ENCODE measurements at regions not wholly inside any gene's neighbourhood (a gene's known extent, or its start where the extent isn't known, plus 50 kb on each side); places are given as distances from the start of the nearest gene placed in this dataset.
"Not testable (repeated sequence)": the region's sequence is repeated elsewhere in the genome, so short reads cannot be mapped to it uniquely, and the experiment has no call there.

DNA sequence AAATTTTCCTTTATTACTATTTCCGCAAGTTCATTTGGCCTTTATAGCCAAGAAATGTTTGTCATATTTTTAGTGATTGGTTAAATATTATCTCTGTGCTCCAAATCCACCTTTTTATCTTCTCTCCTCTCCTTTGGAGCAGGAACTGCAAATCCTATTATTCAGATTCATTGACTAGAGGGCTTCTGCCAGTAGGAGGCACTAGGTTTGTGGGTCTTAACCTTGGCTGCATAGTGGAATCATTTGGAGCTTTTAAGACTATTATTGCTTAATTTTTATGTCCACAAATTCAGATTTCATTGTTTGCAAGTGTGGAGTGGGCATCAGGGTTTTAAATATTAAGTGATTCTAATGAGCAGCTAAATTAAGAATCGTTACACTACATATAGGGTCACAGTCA is 75.3 kb upstream of the SYT10 start:
- H3K4me1 ChIP-seq, result no peaks in the 10 kb centered on the region
- POLR2A ChIA-PET, result no interaction called here
- FAIRE-seq (no peak), DNase-seq (ENCODE audit: low read depth in 1 of 2, low spot score in 1 of 2) (no peak), ATAC-seq (no peak)
- H3K9me3 ChIP-seq, result no peaks in the 10 kb centered on the region
- no peak overlapping the region for H3K4me3 ChIP-seq
- H3K4me2 ChIP-seq, result no peak overlapping the region
- WGBS (ENCODE audit: missing lambda C conversion rate), result 51% methylated on average over 2 of the region's 2 CpGs
- TF ChIP-seq RAD21 (conservative IDR thresholded peaks at IDR 0.05 in 1 of 2, IDR thresholded peaks at IDR 0.05 in 1 of 2) (no peak), JUN (IDR thresholded peaks at IDR 0.05) (no peak), HOXB5 (CRISPR knock-in tag; IDR thresholded peaks at IDR 0.05) (no peak)
- TF ChIP-seq, protein P1, sequence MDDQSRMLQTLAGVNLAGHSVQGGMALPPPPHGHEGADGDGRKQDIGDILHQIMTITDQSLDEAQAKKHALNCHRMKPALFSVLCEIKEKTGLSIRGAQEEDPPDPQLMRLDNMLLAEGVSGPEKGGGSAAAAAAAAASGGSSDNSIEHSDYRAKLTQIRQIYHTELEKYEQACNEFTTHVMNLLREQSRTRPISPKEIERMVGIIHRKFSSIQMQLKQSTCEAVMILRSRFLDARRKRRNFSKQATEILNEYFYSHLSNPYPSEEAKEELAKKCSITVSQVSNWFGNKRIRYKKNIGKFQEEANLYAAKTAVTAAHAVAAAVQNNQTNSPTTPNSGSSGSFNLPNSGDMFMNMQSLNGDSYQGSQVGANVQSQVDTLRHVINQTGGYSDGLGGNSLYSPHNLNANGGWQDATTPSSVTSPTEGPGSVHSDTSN (IDR thresholded peaks at IDR 0.05), result no peak
- TF ChIP-seq, protein P2, sequence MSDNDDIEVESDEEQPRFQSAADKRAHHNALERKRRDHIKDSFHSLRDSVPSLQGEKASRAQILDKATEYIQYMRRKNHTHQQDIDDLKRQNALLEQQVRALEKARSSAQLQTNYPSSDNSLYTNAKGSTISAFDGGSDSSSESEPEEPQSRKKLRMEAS (IDR thresholded peaks at IDR 0.05), result no peak
- TF ChIP-seq, protein P3, sequence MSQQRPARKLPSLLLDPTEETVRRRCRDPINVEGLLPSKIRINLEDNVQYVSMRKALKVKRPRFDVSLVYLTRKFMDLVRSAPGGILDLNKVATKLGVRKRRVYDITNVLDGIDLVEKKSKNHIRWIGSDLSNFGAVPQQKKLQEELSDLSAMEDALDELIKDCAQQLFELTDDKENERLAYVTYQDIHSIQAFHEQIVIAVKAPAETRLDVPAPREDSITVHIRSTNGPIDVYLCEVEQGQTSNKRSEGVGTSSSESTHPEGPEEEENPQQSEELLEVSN (IDR thresholded peaks at IDR 0.05; ENCODE audit: borderline replicate concordance, low read depth), result no peak
- no peak overlapping the region for H3K27ac ChIP-seq
- CTCF ChIA-PET, result no interaction called here

DNA sequence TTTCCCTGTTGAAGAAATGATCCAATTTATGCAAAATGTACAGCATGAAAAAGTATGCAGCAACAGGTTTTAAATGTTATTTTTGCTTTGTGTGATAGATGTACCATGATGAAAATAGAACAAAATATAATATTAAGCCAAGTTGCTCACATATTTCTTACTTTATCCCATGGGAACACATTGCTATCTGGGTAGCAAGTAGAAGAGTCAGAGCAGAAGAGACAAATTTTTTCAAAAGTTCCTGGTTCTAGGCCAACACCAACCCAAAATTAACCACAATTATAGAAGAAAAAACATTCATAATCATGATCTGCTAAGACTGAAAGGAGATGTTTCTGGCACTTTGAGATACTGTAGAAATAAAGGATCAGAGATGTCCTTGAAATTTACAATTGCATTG is 79.9 kb upstream of the SYT10 start:
- TF ChIP-seq PHF8 (IDR thresholded peaks at IDR 0.05; ENCODE audit: borderline replicate concordance, low read depth) (no peak), CEBPB (IDR thresholded peaks at IDR 0.05) (no peak), ZC3H11A (IDR thresholded peaks at IDR 0.05) (no peak), MAZ (IDR thresholded peaks at IDR 0.05; ENCODE audit: borderline replicate concordance, low read depth, low read length) (no peak)
- Histone ChIP-seq H3K4me2 (no peak overlapping the region), H3K27ac (no peak overlapping the region), H3K9me3 (no peaks in the 10 kb centered on the region), H3K4me1 (no peaks in the 10 kb centered on the region), H3K4me3 (no peak overlapping the region)
- ChIA-PET CTCF (no interaction called here), POLR2A (no interaction called here)
- ATAC-seq (no peak), DNase-seq (ENCODE audit: low read depth in 1 of 2, low spot score in 1 of 2) (no peak), FAIRE-seq (no peak)

DNA sequence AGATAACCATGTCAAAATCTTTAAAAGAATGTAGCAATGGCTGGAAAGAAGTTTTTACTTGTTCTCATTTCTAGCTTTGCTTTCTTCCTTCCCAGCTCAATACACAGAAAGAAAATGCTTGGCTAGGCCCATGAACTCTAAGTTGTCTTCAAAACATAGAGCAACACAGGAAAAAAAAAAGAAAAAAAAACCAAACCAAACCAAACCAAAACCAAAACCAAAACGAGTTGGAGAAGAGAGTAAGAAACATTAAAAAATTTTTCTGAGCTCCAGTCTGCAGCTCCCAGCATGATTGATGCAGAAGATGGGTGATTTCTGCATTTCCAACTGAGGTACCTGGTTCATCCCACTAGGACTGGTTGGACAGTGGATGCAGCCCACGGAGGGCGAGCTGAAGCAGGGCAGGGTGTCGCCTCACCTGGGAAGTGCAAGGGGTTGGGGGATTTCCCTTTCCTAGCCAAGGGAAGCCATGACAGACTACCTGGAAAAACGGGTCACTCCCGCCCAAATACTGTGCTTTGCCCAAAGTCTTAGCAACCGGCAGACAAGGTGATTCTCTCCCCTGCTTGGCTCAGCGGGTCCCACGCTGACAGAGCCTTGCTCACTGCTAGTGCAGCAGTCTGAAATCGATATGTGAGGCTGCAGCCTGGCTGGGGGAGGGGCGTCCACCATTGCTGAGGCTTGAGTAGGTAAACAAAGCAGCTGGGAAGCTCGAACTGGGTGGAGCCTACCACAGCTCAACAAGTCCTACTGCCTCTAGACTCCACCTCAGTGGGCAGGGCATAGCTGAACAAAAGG is 81.1 kb upstream of the SYT10 start:
- ATAC-seq, H3K27ac ChIP-seq, POLR2A ChIA-PET, H3K4me1 ChIP-seq, H3K4me3 ChIP-seq, CTCF ChIA-PET, H3K9me3 ChIP-seq, FAIRE-seq: not testable (repeated sequence)
- DNase-seq (ENCODE audit: low read depth in 1 of 2, low spot score in 1 of 2), result peak in 1 of 2 experiments; percentile 4
- H3K4me2 ChIP-seq, result peak overlapping the region; percentile 17; the same call in 1 of the 3 replicates
- WGBS (ENCODE audit: missing lambda C conversion rate), result 3% methylated on average over 8 of the region's 12 CpGs

DNA sequence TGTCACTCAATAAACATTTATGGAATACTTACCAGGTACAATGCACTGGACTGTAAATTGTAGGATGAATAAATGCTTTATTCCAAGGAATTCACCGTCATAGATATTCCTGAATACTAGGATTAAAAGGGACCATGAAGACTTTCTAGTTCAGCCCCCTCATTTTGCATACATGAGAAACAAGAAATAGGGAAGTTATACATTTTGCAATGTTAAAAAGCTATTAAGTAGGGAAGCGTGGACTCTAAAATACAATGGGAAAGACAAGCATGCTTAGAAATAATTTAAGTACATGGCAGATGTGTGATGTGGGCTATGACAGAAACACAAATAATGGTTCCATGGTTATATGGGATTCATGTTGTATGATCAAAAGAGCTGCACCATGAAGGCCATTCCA is 89.4 kb upstream of the SYT10 start:
- Histone ChIP-seq H3K27ac (no peak overlapping the region), H3K4me3 (no peak overlapping the region), H3K4me1 (no peaks in the 10 kb centered on the region), H3K4me2 (no peak overlapping the region), H3K9me3 (no peaks in the 10 kb centered on the region; the same call in 2 of the 3 replicates)
- ChIA-PET CTCF (no interaction called here), POLR2A (no interaction called here)
- WGBS (ENCODE audit: missing lambda C conversion rate), result 3% methylated on average over 2 of the region's 2 CpGs
- ATAC-seq (no peak), DNase-seq (ENCODE audit: low read depth in 1 of 2, low spot score in 1 of 2) (no peak), FAIRE-seq (no peak)
- TF ChIP-seq MYC (IDR thresholded peaks at IDR 0.05; ENCODE audit: borderline replicate concordance, low read length) (no peak), EP300 (IDR thresholded peaks at IDR 0.05) (no peak), HEYL (CRISPR knock-in tag; IDR thresholded peaks at IDR 0.05) (no peak), POLR2AphosphoS2 (conservative IDR thresholded peaks at IDR 0.05; ENCODE audit: low read length) (no peak), CHD2 (IDR thresholded peaks at IDR 0.05; ENCODE audit: low read length, partially characterized antibody) (no peak), GATA3 (IDR thresholded peaks at IDR 0.05; ENCODE audit: borderline replicate concordance) (no peak), ZNF302 (CRISPR knock-in tag; IDR thresholded peaks at IDR 0.05) (no peak)
- TF ChIP-seq, protein P4, sequence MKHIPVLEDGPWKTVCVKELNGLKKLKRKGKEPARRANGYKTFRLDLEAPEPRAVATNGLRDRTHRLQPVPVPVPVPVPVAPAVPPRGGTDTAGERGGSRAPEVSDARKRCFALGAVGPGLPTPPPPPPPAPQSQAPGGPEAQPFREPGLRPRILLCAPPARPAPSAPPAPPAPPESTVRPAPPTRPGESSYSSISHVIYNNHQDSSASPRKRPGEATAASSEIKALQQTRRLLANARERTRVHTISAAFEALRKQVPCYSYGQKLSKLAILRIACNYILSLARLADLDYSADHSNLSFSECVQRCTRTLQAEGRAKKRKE (CRISPR knock-in tag; IDR thresholded peaks at IDR 0.05; ENCODE audit: low read depth), result no peak
- TF ChIP-seq, protein P5, sequence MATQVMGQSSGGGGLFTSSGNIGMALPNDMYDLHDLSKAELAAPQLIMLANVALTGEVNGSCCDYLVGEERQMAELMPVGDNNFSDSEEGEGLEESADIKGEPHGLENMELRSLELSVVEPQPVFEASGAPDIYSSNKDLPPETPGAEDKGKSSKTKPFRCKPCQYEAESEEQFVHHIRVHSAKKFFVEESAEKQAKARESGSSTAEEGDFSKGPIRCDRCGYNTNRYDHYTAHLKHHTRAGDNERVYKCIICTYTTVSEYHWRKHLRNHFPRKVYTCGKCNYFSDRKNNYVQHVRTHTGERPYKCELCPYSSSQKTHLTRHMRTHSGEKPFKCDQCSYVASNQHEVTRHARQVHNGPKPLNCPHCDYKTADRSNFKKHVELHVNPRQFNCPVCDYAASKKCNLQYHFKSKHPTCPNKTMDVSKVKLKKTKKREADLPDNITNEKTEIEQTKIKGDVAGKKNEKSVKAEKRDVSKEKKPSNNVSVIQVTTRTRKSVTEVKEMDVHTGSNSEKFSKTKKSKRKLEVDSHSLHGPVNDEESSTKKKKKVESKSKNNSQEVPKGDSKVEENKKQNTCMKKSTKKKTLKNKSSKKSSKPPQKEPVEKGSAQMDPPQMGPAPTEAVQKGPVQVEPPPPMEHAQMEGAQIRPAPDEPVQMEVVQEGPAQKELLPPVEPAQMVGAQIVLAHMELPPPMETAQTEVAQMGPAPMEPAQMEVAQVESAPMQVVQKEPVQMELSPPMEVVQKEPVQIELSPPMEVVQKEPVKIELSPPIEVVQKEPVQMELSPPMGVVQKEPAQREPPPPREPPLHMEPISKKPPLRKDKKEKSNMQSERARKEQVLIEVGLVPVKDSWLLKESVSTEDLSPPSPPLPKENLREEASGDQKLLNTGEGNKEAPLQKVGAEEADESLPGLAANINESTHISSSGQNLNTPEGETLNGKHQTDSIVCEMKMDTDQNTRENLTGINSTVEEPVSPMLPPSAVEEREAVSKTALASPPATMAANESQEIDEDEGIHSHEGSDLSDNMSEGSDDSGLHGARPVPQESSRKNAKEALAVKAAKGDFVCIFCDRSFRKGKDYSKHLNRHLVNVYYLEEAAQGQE (IDR thresholded peaks at IDR 0.05), result no peak
- TF ChIP-seq, protein P6, sequence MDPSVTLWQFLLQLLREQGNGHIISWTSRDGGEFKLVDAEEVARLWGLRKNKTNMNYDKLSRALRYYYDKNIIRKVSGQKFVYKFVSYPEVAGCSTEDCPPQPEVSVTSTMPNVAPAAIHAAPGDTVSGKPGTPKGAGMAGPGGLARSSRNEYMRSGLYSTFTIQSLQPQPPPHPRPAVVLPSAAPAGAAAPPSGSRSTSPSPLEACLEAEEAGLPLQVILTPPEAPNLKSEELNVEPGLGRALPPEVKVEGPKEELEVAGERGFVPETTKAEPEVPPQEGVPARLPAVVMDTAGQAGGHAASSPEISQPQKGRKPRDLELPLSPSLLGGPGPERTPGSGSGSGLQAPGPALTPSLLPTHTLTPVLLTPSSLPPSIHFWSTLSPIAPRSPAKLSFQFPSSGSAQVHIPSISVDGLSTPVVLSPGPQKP (IDR thresholded peaks at IDR 0.05; ENCODE audit: low read depth, low read length), result no peak
